Spleen (tissue), 11 donors: ENCODE measurements at regions not wholly inside any gene's neighbourhood (a gene's known extent, or its start where the extent isn't known, plus 50 kb on each side); places are given as distances from the start of the nearest gene placed in this dataset.

Experiments
- DNase-seq: peaks from one replicate; pipeline ENCODE4 v3.0.0-alpha.2; 2020
- H3K27ac ChIP-seq, 8 donors: fragments of 200-600 bp; sonication (generic) in 7 of 8; 1 replicate in 4 of 8; 2 replicates in 4 of 8; pipeline versions ENCODE4 v1.5.0 to v1.8.0; 2016 to 2021; ENCODE audit warnings: inconsistent platforms in 4 of 8, mild to moderate bottlenecking in 4 of 8, moderate library complexity in 1 of 8
- H3K27me3 ChIP-seq, 7 donors: fragments of 200-600 bp; sonication (generic) in 6 of 7; replicated peaks in 1 of 7; 1 replicate in 4 of 7; 2 replicates in 3 of 7; pipeline versions ENCODE4 v1.5.0 to v1.8.0; 2016 to 2021; ENCODE audit warnings: inconsistent platforms in 3 of 7, mild to moderate bottlenecking in 1 of 7
- H3K36me3 ChIP-seq, 6 donors: fragments of 200-600 bp; sonication (generic) in 5 of 6; 1 replicate in 4 of 6; 2 replicates in 2 of 6; pipeline versions ENCODE4 v1.5.0 to v1.8.0; 2016 to 2021; ENCODE audit warnings: inconsistent platforms in 2 of 6
- H3K4me1 ChIP-seq, 6 donors: fragments of 200-600 bp; sonication (generic) in 5 of 6; 1 replicate in 3 of 6; 2 replicates in 3 of 6; pipeline versions ENCODE4 v1.5.0 to v1.8.0; 2016 to 2021; ENCODE audit warnings: inconsistent platforms in 3 of 6
- H3K4me3 ChIP-seq, 8 donors: fragments of 200-600 bp; sonication (generic) in 7 of 8; 1 replicate in 4 of 8; 2 replicates in 4 of 8; pipeline versions ENCODE4 v1.5.0 to v1.8.0; 2016 to 2021; ENCODE audit warnings: inconsistent platforms in 4 of 8, mild to moderate bottlenecking in 4 of 8, moderate library complexity in 2 of 8
- H3K9me3 ChIP-seq, 8 donors: fragments of 200-600 bp; sonication (generic) in 7 of 8; 1 replicate in 4 of 8; 2 replicates in 4 of 8; pipeline versions ENCODE4 v1.5.0 to v1.8.0; 2016 to 2021; ENCODE audit warnings: inconsistent platforms in 4 of 8
- CTCF ChIP-seq, 11 experiments: fragments of 200-600 bp in 7 of 11; fragments of 450-650 bp in 4 of 11; sonication (generic) in 4 of 11; IDR thresholded peaks in 8 of 11; conservative IDR thresholded peaks in 3 of 11; 1 replicate in 7 of 11; 2 replicates in 4 of 11; pipeline versions ENCODE4 v1.4.0 to v1.8.0; 2016 to 2021; ENCODE audit warnings: antibody characterized with exemption in 11 of 11, inconsistent platforms in 4 of 11, mild to moderate bottlenecking in 1 of 11
- POLR2A ChIP-seq, 3 donors: fragments of 450-650 bp; IDR thresholded peaks; one replicate each; pipeline ENCODE4 v1.5.1; 2017; ENCODE audit warnings: antibody characterized with exemption in 3 of 3, mild to moderate bottlenecking in 1 of 3
- POLR2AphosphoS5 ChIP-seq, 3 donors: sonication (generic); formaldehyde crosslinking; IDR thresholded peaks; one replicate each; pipeline ENCODE4 v1.5.1; 2017; ENCODE audit warnings: antibody characterized with exemption in 3 of 3
- WGBS, 5 donors: extraction: QIAGEN DNeasy Blood & Tissue Kit in 3 of 5; methylation state at CpG; one replicate each; pipeline versions ENCODE4 v1.1.5 to v1.1.7; 2013 to 2018; 5-methylcytosine and 5-hydroxymethylcytosine counted together
- intact Hi-C: fragments of 100-400 bp; cut with DNase I; formaldehyde crosslinking; loops from one replicate; pipeline ENCODE4 v1.15.0; 2023; ENCODE audit warnings: low total_unique reads
- donor health status: healthy with polysubstance abuse.
- donor health status: DM: no; HTN: no; CAD: no; lungs with moderate emphysema.
- donor health status: DM: no; HTN: no; CAD: no.
- donor health status: Bipolar disorder and iron deficiency.
- donor health status: healthy.
- donor health status: DM: no; HTN: no; CAD: no.
- donor health status: DM: yes; HTN: yes; CAD: no.

GRCh38 chr1:245060684-245061374, 94.0 kb upstream of the KIF26B start:
- H3K36me3 ChIP-seq: no peaks in the 10 kb centered on the region
- TF ChIP-seq POLR2A (IDR thresholded peaks at IDR 0.05): no peak
- no peak for TF ChIP-seq CTCF (IDR thresholded peaks at IDR 0.05 in 8 of 11, conservative IDR thresholded peaks at IDR 0.05 in 3 of 11)
- TF ChIP-seq POLR2AphosphoS5 (IDR thresholded peaks at IDR 0.05): no peak
- 68 to 77% (median 75%) methylated on average over 6 of the region's 6 CpGs for WGBS, 5 donors
- H3K27ac ChIP-seq: no peak overlapping the region
- no peak overlapping the region for H3K4me3 ChIP-seq
- H3K9me3 ChIP-seq: no peaks in the 10 kb centered on the region
- no peaks in the 10 kb centered on the region for H3K27me3 ChIP-seq
- peaks cover 0 to 16% (median 0%) of the 10 kb centered on the region in 6 donors for H3K4me1 ChIP-seq
- DNase-seq: no peak
- intact Hi-C loops: no loop called here

- H3K4me1 ChIP-seq: peaks cover 0 to 23% (median 0%) of the 10 kb centered on the region in 6 donors
- no peaks in the 10 kb centered on the region for H3K27me3 ChIP-seq
- intact Hi-C loops: no loop called here
- DNase-seq: no peak
- H3K36me3 ChIP-seq: no peaks in the 10 kb centered on the region
- WGBS, 5 donors: 73 to 88% (median 75%) methylated on average over 5 of the region's 5 CpGs
- no peak for TF ChIP-seq CTCF (IDR thresholded peaks at IDR 0.05 in 8 of 11, conservative IDR thresholded peaks at IDR 0.05 in 3 of 11)
- no peak for TF ChIP-seq POLR2AphosphoS5 (IDR thresholded peaks at IDR 0.05)
- no peak for TF ChIP-seq POLR2A (IDR thresholded peaks at IDR 0.05)
- no peaks in the 10 kb centered on the region for H3K9me3 ChIP-seq
- H3K27ac ChIP-seq: no peak overlapping the region
- no peak overlapping the region for H3K4me3 ChIP-seq
Measured at GRCh38 chr1:245059806-245060424, 94.9 kb upstream of the KIF26B start.

GRCh38 chr1:245058882-245059281, 95.9 kb upstream of the KIF26B start:
- 95 to 98% (median 96%) methylated on average over 4 of the region's 4 CpGs for WGBS, 5 donors
- H3K27me3 ChIP-seq: no peaks in the 10 kb centered on the region
- no peaks in the 10 kb centered on the region for H3K9me3 ChIP-seq
- DNase-seq: no peak
- intact Hi-C loops: no loop called here
- H3K27ac ChIP-seq: no peak overlapping the region
- H3K4me3 ChIP-seq: no peak overlapping the region
- H3K4me1 ChIP-seq: peaks cover 0 to 33% (median 2%) of the 10 kb centered on the region in 6 donors
- TF ChIP-seq CTCF (IDR thresholded peaks at IDR 0.05 in 8 of 11, conservative IDR thresholded peaks at IDR 0.05 in 3 of 11) (no peak), POLR2A (IDR thresholded peaks at IDR 0.05) (no peak)
- H3K36me3 ChIP-seq: no peaks in the 10 kb centered on the region

GRCh38 chr1:245058436-245058835, 96.3 kb upstream of the KIF26B start:
- Histone ChIP-seq H3K4me1 (peaks cover 0 to 37% (median 2%) of the 10 kb centered on the region in 6 donors), H3K9me3 (no peaks in the 10 kb centered on the region), H3K27me3 (no peaks in the 10 kb centered on the region), H3K27ac (no peak overlapping the region), H3K36me3 (no peaks in the 10 kb centered on the region), H3K4me3 (no peak overlapping the region)
- WGBS, 5 donors: 88 to 95% (median 90%) methylated on average over 5 of the region's 5 CpGs
- TF ChIP-seq POLR2A (IDR thresholded peaks at IDR 0.05) (no peak), CTCF (IDR thresholded peaks at IDR 0.05 in 8 of 11, conservative IDR thresholded peaks at IDR 0.05 in 3 of 11) (no peak), POLR2AphosphoS5 (IDR thresholded peaks at IDR 0.05) (no peak)
- no peak for DNase-seq
- intact Hi-C loops: no loop called here
